ENCODE measurements at regions not wholly inside any gene's neighbourhood (a gene's known extent, or its start where the extent isn't known, plus 50 kb on each side); places are given as distances from the start of the nearest gene placed in this dataset.

DNA sequence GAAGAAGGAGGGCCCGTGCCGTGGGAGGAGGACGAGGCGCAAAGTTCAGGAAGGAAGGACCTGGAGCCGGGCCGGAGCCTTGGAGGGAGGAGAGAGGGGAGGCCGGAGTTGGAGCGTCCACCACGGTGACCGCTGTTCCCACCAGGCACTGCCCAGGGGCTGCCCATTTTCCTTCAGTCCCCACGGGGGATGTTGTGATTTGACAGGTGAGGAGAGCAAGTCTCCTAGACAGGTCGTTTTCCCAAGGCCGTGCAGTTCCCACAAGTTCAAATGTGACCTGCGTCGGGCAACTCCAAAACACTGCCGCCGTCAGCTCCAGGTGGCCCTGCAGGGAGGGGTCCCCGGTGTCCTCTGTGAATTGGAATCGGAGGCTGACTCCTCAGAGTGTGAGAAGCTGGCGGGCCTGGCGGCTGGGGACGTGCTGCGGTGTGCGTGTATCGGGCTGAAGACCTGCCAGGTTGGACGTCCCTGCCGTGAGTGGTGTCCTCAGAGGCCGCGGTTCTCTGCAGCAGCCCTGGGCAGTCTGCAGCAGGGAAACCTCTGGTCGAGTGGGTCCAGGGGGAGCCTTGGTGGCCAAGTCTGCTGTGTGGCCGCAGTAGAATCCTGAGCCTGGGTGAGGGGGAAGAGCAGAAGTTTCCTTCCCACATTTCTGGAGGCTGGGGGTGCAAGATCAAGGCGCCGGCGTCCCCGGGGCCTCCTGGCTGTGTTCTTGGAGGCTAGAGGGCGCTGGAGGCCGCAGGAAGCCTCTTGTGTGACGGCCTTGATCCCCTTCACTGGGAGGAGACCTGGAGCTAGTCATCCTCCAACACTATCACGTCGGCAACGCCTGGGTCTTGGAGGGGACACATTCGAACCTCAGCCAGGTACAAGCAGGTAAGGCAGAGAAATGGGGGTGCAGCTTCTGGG is 115.1 kb upstream of the FRMD1 start:
- no peaks in the 10 kb centered on the region for H4K20me1 ChIP-seq (ENCODE audit: insufficient read depth, low read length)
- TF ChIP-seq EZH2phosphoT487 (IDR thresholded peaks at IDR 0.05; ENCODE audit: low read depth), result no peak
- TF ChIP-seq, protein P1, sequence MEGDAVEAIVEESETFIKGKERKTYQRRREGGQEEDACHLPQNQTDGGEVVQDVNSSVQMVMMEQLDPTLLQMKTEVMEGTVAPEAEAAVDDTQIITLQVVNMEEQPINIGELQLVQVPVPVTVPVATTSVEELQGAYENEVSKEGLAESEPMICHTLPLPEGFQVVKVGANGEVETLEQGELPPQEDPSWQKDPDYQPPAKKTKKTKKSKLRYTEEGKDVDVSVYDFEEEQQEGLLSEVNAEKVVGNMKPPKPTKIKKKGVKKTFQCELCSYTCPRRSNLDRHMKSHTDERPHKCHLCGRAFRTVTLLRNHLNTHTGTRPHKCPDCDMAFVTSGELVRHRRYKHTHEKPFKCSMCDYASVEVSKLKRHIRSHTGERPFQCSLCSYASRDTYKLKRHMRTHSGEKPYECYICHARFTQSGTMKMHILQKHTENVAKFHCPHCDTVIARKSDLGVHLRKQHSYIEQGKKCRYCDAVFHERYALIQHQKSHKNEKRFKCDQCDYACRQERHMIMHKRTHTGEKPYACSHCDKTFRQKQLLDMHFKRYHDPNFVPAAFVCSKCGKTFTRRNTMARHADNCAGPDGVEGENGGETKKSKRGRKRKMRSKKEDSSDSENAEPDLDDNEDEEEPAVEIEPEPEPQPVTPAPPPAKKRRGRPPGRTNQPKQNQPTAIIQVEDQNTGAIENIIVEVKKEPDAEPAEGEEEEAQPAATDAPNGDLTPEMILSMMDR (IDR thresholded peaks at IDR 0.05; ENCODE audit: low read depth, low read length), result no peak
- no peak overlapping the region for H3K27ac ChIP-seq (ENCODE audit: low read length)
- no peaks in the 10 kb centered on the region for H3K9me3 ChIP-seq (ENCODE audit: insufficient read depth, low read length)
- no peak overlapping the region for H2AFZ ChIP-seq (ENCODE audit: low read depth, low read length)
- no peaks in the 10 kb centered on the region for H3K36me3 ChIP-seq (replicated peaks; ENCODE audit: low read depth, low read length)
- H3K4me3 ChIP-seq (ENCODE audit: low read length), result no peak overlapping the region
- no peaks in the 10 kb centered on the region for H3K4me1 ChIP-seq (ENCODE audit: low read length)
- no peaks in the 10 kb centered on the region for H3K27me3 ChIP-seq (ENCODE audit: low read depth, low read length)
- H3K79me2 ChIP-seq (ENCODE audit: low read length), result no peaks in the 10 kb centered on the region
- no peak overlapping the region for H3K9ac ChIP-seq (ENCODE audit: low read length)
- H3K4me2 ChIP-seq (ENCODE audit: low read length), result no peak overlapping the region

DNA sequence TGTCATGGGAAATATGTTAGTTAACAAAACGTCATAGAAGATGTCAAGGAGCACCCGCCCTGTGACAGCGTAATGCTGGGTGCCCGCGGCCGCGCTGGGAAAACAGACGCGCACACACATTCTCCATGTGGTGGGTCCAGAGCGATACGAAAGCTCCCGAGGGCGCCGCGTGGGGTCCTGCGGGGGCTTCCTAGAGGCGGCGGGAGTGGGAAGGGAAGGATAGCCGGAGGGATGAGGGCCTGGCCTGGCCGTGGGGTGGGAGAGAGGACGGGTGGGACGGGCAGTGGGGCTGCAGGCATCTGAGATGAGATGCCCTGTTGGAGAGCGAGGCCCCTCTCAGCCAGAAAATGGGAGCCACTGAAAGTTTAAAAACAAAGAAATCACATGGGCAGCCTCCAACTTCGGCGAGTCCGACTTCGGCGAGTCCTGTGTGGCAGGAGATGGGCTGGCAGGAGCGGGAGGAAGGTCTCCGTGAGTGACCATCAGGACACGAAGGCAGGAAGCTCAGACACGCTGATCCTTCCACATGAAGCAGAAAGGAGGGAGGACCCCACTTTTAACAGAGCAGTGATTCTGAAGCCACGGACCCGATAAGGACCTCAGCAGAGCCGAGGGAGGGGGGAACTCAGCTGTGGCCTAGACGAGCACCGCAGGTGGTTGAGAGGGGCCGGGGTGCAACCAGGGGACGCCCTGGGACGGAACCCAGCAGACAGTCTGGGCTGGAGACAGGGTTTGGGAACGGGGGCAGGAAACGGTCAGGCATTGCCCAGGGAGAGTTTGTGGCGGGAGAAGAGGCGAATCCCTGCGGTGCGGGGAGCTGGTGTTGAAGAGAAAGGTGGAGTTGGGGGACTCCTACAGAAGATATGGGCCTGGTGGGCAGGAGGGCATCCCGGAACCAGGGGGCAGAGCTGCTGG is 114.1 kb upstream of the FRMD1 start:
- TF ChIP-seq, protein P1 (IDR thresholded peaks at IDR 0.05; ENCODE audit: low read depth, low read length), result no peak
- TF ChIP-seq EZH2phosphoT487 (IDR thresholded peaks at IDR 0.05; ENCODE audit: low read depth), result no peak
- H3K79me2 ChIP-seq (ENCODE audit: low read length), result no peaks in the 10 kb centered on the region
- H3K36me3 ChIP-seq (replicated peaks; ENCODE audit: low read depth, low read length), result no peaks in the 10 kb centered on the region
- H3K4me1 ChIP-seq (ENCODE audit: low read length), result no peaks in the 10 kb centered on the region
- H2AFZ ChIP-seq (ENCODE audit: low read depth, low read length), result no peak overlapping the region
- H3K4me2 ChIP-seq (ENCODE audit: low read length), result no peak overlapping the region
- no peak overlapping the region for H3K9ac ChIP-seq (ENCODE audit: low read length)
- H4K20me1 ChIP-seq (ENCODE audit: insufficient read depth, low read length), result no peaks in the 10 kb centered on the region
- no peak overlapping the region for H3K4me3 ChIP-seq (ENCODE audit: low read length)
- H3K27me3 ChIP-seq (ENCODE audit: low read depth, low read length), result no peaks in the 10 kb centered on the region
- no peaks in the 10 kb centered on the region for H3K9me3 ChIP-seq (ENCODE audit: insufficient read depth, low read length)
- H3K27ac ChIP-seq (ENCODE audit: low read length), result no peak overlapping the region

DNA sequence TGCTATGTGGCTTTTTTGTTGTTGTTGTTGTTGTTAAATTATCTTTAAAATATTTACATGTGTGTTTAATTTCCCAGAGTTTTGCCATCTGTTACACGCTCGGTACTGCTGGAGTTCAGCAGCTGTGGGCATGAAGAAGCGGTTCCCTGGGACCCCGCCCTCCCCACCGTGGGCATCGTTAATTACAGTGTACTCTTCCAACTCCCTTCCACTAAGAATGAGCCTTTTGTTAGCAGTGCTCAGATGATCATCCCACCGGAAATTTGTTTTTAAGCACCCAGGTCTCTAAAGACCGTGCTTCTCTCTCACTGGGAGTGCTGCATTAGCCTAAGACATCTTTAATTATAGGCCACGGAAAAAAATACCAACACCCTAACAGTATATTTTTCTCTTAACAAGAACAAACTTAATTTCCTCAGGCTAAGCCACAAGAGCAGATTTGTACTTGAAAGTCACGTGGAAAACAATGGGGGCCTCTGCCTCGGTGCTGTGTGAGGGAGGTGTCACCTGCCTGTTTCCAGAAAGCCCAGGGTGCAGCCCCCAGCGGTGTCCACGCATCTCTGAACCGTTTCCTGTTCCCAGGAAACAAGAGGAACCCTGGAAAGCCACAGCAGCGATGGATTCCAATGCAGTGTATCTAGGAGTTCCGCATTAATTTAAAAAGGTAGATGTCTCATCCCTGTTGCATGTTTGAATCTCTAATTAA is 113.3 kb upstream of the FRMD1 start:
- Histone ChIP-seq H3K9ac (ENCODE audit: low read length) (no peak overlapping the region), H2AFZ (ENCODE audit: low read depth, low read length) (no peak overlapping the region), H3K36me3 (replicated peaks; ENCODE audit: low read depth, low read length) (no peaks in the 10 kb centered on the region), H3K27ac (ENCODE audit: low read length) (no peak overlapping the region), H4K20me1 (ENCODE audit: insufficient read depth, low read length) (no peaks in the 10 kb centered on the region), H3K79me2 (ENCODE audit: low read length) (no peaks in the 10 kb centered on the region), H3K4me1 (ENCODE audit: low read length) (no peaks in the 10 kb centered on the region), H3K4me3 (ENCODE audit: low read length) (no peak overlapping the region), H3K27me3 (ENCODE audit: low read depth, low read length) (no peaks in the 10 kb centered on the region), H3K4me2 (ENCODE audit: low read length) (no peak overlapping the region), H3K9me3 (ENCODE audit: insufficient read depth, low read length) (no peaks in the 10 kb centered on the region)
- TF ChIP-seq, protein P1 (IDR thresholded peaks at IDR 0.05; ENCODE audit: low read depth, low read length), result no peak
- no peak for TF ChIP-seq EZH2phosphoT487 (IDR thresholded peaks at IDR 0.05; ENCODE audit: low read depth)
